SIG-M5 treated with dmso at 0.1 percent for 504 hours (cell line): ENCODE measurements at regions not wholly inside any gene's neighbourhood (a gene's known extent, or its start where the extent isn't known, plus 50 kb on each side); places are given as distances from the start of the nearest gene placed in this dataset.
"Not testable (repeated sequence)": the region's sequence is repeated elsewhere in the genome, so short reads cannot be mapped to it uniquely, and the experiment has no call there.

Source experiments
- DNase-seq: peaks from one replicate; lab custom pipeline; 2025; ENCODE audit not compliant: unreplicated experiment; lab: John Stamatoyannopoulos, UW

DNA sequence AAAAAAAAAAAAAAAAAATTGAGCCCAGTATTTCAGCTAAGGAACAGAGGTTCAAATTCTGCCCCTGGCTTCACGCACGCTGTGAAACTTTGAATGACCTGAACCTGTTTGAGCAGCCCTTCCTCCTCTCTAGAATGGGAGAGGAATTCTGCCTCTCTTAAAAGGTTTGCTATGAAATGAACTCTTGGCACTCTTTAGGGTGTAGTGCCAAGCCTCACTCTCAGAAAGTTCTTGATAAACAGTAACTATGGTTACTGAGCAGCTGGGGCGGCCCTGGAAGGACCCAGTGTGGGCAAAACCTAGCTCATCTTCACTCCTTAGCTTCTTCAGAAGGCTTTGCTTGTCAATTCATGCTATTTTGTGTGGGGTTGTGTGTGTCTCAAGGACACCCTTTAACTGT, 73.7 kb downstream of the GEMIN8 start:
- no peak for DNase-seq

DNA sequence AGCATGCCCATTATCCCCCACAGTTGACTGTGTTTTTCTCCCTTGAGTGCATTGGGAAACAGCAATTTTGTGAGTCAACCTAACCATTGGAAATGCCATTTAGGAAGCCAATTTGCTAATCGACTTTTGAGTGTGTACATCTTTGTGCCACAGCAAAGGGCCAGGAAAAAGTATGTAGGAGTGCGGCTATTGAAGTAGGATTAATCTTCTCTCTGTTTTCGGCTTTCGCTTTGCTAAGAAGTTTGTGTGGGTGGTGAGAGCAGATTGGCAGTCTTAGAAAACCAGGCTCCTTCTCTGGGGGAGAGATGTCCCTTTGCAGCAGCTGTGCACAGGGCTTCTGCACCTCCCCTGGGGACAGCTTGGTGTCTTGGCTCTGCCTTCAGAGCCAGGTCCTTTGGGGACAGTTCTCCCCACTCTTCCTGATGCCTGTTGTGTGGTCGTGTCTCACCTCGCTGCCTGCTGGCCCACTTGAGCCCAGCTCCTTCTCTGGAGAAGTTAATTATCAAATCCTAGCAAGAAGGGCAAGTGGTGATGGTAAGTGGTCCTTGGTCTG, 74.5 kb downstream of the GEMIN8 start:
- DNase-seq, result no peak

DNA sequence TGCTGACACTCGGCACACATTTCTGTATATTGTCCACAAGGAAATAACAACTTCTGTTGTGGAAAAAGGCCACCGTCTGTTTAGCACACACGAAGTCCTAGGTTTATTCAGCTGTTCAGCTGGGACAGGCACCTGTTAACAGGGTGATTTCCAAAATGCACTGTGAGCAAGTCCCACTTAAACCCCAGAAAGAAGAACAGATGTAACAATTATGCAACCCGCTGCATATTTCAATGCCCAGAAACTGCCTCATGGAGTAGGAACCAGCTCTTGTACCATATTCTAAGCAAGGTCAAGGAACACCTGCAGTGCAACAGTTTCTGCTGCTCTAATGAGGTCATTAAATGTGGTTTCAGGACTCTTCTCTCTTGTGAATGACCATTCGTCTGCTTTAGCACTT, 77.1 kb downstream of the GEMIN8 start:
- no peak for DNase-seq

DNA sequence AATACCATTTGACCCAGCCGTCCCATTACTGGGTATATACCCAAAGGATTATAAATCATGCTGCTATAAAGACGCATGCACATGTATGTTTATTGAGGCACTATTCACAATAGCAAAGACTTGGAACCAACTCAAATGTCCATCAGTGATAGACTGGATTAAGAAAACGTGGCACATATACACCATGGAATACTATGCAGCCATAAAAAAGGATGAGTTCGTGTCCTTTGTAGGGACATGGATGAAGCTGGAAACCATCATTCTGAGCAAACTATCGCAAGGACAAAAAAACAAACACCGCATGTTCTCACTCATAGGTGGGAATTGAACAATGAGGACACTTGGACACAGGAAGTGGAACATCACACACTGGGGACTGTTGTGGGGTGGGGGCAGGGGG, 83.5 kb downstream of the GEMIN8 start:
- not testable (repeated sequence) for DNase-seq

DNA sequence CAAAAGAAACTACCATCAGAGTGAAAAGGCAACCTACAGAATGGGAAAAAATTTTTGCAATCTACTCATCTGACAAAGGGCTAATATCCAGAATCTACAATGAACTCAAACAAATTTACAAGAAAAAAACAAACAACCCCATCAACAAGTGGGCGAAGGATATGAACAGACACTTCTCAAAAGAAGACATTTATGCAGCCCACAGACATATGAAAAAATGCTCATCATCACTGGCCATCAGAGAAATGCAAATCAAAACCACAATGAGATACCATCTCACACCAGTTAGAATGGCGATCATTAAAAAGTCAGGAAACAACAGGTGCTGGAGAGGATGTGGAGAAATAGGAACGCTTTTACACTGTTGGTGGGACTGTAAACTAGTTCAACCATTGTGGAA, 83.9 kb downstream of the GEMIN8 start:
- DNase-seq, result not testable (repeated sequence)

DNA sequence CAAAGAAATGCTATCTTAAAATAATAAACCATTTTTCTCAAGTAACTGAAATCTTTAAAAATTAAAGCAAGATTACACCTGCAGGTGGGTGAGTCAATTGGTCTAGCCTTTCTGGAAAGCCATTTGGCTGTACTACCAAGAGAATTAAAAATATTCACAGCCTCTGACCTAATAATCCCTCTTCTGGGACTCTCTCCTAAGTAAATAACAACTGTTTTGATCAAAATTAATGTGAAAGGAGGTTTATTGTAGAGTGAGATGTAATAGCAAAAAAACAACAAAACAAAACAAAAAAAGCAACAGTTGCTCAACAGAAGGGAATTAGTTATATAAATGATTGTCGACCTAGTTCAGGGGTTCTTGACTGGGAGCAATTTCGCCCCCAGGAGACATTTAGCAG, 89.0 kb downstream of the GEMIN8 start:
- no peak for DNase-seq

DNA sequence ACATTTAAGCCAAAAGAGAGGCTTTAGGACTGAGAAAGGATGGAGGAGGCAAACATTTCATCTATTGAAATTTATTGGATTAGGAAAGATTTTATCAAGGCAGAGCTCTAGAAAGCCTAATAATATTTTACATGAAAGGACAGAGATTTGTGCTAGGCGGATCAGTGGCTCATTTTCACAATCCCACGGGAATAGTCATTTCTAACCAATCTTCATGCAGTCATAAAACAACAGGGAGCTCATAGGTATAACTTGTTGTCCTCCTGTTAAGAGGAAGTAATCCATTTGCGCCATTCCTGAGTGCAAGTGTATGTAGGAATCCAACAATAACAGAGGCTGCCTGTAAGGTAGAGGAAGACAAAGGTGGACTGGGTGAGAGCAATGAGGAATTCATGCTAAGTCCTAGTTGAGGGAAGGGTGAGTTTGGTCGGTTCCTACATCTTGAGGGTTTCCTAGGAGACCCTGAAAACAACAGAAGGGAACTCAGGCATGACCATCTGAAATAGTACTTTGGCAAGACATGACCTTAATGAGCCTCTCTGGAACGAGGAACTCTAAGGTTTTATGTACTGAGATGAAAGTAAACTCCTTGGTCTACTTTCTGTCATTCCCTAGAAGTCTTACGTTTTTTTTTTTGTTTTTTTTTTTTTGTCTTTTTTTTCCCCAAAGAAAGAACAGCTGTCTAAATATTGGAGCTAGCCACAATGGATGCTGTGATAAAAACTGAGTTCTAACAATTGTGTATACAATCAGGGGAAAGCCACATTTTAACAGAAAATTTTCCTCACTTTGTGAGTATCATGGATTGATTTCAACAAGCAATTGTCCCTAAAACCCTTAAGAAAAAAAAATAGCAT, 89.7 kb downstream of the GEMIN8 start:
- no peak for DNase-seq

DNA sequence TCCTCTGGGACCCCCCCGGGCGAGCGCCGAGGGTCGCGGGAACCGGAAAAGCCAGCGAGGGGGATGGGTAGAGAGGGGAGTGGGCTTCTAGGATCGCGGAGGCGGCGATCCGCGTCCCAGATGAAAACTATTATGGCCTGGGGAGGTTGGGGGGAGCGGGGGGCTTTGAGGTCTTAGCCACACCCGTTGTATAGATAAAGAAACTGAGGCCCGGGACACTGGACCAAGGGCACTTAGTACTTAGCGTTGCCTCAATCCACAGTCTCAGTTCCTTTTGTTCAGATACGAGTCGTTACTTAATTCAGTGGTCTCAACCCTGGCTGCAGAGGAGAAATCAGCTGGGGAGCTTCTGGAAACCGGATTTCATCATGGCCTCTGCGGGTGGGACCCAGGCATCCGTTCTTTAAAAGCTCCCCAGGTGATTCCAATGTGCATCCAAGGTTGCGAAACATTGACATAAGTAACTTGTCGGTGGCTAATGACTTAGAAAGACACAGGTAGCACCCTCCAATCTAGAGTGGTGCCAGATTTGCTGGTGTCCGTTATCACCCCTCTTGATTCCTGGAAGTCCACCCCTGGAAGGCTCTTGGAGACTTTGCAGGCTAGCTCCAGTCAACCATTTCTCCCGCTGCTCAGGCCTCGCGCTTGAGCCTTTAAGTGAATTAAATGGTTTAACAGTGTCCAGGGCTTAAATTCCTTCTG, 90.7 kb downstream of the GEMIN8 start:
- DNase-seq, result peak; percentile 56

DNA sequence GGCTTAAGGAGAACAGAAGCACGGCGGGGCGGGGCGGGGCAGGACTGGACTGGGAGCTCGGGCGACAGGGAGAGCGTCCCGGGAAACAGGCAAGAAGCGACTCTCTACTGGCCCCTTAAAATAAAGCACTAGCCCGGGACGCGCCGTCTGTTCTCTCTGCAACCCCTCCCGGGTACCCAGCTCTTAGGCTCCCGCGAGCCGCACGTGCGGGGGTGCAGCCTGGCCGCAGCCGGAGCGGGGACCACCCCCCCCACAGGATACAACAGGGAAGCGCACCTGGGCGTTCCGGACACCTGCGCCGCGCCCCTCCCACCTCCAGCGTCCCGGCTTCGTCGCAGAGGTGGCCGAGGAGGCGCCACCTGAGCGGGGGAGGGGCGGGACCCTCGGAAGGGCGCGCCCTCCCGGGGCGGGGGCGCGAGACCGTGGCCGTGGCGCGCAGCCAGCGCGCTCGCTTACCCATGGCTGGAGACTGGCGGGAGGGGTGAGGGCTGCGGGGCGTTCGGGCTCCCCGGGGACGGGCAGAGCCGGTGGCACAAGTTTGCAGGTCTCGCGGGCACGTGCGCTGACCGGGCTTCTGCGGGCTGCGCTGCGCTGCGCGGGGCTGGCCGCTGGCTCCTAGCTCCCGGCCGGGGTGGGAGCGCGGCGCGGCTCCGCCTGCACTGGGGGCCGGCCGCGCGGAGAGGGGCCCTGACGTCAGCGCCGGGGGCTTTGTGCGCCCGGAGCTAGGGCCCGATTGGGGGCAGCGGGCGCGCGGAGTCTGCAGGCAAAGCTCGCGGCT, 91.5 kb downstream of the GEMIN8 start:
- DNase-seq, result no peak

DNA sequence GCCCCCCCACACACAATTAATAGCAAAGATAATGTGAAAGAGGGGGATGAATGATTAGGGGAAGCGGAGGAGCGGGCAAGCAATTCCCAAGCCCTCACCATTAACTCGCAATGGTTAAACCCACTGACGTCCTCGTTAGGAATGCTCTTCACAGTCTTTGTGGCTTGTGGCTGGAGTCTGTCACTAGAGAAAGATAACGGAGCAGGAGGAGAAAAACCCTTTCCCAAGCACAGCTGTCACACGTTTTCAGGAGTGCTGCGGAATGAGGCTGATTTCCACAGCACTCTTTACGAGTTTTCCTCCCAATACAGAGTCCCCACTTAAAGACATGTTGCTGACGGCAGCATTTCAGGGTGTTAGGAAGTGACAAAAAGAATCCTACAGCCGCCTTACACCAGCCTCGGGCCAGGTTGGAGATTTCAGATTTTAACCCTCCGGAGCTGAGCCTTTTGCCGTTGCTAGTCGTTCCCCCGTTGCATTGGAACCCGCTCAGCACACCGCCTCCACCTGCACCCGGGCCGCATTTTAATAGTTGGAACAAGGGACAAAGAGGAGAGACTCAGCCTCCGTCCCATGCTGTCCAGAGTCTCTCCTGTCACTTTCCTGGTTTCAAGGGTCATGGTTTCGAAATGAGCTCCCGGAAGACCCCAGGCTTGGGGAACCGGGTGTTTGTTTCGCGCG, 92.2 kb downstream of the GEMIN8 start:
- DNase-seq, result no peak

DNA sequence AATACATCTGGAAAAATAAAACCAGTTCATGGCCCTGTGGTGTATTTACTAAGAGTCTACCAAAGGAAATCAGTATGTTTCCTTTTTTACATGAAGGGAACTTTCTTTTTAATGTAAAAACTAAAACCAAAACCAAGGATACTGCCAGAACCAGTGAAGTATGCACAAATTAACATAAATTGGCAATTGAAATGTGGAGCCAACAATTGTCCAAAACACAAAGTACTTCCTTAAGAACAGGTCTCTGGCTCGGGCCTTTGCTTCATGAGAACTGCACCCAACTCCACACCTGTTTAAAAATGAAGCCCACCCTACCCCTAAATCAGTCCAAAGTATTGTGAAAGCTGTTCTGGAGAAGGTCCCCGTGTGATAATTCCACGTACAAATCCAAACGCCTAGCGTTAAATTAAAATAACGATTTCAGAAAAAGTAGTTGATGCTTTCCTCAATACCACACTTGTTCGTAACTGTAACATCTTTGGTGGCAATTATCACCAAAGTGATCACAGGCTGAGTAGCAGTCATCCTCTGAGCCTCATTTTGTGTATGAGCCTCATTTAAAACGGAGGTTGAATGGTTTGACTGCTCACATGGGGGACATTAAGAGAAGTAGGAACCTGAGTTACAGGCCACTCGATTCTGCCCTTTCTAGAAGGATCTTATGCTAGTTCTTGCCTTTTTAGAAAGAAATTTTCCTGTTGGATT, 93.0 kb downstream of the GEMIN8 start:
- DNase-seq, result no peak

DNA sequence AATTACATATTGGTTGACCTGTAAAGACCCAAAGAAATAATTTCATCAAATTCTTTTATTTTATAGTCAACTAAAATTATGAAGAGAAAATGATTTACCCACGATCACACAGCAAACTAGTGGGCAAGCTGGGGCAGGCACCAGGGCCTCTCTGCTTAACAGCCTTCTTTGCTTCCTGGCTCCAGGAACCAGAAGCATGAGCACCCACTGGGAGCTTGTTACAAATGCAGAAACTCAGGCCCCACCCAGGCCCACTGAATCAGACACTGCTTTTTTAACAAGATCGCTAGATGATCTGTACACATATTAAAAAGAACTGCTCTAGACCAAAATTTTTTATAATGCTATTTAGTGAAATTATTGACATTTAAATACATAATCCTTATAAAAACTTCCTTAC, 95.0 kb downstream of the GEMIN8 start:
- DNase-seq, result no peak

DNA sequence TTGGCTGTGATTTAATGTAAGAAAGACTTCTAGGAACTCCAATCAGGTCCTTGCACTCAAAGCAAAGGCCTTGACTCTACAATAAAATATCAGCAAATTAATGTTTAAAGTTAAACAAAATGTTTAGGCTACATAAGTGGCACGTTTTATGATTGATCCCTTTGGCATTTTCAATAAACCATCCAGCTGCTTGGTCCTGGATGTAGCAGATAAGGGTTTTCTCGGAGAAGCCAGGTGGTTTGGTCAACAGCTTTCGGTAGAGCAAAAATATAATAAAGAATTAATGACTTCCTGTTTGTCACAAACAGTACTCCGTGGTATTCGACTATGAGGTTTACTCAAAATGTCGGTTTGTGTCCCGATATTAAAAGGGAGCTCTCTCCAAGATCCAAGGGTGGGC, 95.8 kb downstream of the GEMIN8 start:
- DNase-seq, result no peak

DNA sequence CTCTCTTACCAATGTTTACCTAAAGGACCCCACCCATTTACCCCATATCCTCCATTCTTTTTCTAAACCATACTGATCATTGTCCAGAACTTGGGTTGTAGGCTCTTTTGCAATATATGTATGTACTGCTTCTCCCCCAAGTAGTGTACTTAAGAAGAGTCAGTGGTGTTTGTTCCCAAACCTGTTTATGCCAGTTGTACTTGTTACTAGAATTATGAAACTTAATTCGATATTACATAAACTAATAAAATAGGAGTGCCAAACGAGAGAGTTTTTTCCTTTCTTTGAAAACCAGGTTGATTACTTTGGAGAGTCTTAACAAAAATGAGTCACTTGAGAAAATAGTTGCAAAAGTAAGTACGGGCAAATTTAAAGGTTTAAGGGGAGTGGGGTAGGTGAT, 96.3 kb downstream of the GEMIN8 start:
- no peak for DNase-seq

DNA sequence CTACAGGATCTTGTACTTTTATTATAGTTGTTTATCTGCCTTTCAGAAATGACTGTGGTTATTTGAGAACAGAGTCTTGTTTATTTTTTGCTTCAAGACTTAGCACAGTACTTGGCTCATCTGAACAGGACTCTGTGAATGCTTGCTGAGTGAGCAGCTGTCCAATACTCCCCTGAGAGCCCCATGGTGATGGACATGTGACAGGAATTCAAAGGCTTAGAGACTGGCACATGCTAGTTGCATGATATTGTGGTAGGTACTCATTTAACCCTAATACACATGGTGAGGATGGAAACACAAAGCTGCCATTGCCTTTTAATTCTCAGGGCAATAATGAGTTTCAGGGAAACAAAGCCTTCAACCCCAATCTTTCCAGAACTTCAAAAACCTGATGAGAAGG, 97.3 kb downstream of the GEMIN8 start:
- DNase-seq, result no peak

DNA sequence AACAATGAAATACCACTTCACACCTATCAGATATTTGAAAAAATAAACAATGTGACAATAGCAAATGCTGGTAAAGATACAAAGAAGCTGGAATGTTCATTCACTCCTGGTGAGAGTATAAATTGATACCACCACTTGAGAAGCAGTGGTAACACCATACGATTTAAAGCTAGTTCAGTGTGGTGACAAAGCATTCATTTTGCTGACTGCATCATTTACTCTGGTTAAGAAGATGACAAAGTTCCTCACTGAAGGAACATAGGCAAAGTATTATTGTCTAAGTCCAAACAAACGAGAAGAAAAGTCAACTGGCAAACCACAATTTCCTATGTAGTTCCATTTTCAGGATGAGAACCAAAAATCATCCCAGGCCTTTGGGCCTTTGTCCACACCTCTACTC, 102.5 kb downstream of the GEMIN8 start:
- no peak for DNase-seq

DNA sequence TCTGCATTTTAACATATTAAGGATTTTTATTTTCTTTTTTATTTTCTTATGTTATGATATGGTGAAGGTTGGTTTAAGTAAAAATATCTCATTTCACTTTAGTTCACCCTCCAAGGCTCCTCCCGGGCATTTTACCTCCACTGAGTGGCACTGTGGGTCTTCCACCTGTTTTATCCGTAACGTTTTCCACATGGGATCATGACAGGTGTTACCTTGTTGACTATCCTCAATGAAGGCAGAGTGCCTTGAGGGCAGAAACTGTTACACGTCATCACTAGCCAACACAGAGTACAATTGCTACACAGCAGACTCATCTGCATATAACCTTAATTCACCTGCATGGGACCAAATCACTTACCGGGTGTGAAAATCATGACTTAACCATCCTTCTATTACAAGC, 105.8 kb downstream of the GEMIN8 start:
- DNase-seq, result no peak

DNA sequence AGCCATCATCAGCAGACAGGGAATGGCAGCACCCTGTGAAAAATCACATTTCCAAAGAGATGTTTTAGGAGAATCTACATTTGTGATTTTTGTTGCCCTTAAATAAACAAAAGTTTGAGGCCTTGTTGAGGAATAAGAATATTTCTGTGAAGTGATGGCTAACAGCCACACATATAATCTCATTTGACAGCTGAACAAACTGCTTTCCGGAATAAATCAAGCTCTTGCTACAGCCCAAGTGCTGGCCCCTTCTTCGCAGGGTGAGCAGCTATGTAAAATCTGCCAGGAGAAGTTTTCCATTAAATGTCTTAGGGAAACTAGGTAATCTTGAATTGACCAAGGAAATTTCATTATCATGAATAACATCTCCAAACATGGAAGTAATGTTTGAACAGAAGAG, 106.4 kb upstream of the GPM6B start:
- no peak for DNase-seq

DNA sequence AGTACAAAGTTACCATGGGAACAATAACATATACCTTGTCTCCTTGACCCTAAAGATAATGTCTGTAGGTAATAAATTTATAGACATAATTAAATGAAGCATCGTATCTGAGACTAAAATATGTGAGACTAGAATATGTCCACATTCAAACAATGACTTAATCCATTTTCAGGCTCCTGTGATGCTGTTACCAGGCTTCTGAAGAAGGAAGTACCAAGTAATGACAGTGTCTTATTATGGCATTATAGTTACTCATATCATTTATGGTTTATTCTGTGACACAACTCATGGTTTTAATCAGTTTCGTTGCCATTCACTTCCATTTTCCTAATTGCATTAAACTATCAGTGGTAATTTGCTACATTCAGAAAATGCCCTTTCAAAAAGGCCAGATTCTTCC, 100.6 kb upstream of the GPM6B start:
- no peak for DNase-seq

DNA sequence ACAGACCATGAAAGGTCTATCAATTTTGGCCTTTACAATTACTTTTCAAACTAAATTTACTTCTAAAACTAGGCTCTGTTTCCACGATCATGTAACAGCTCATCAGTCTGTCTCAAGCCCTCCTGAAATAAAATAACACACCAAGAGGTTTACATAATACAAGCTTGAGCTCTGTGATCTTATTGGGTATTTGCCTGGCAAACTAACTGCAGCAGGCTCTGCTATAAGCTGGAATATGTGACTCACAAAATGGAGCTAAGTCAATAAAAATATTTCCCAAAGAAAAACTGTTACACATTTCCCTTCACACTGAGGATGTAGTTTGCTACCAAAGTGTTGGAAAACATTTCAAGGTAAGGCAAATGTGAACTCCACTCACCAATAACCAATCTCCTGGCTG, 94.7 kb upstream of the GPM6B start:
- no peak for DNase-seq
